WTC11 (cell line): ENCODE measurements at regions not wholly inside any gene's neighbourhood (a gene's known extent, or its start where the extent isn't known, plus 50 kb on each side); places are given as distances from the start of the nearest gene placed in this dataset.

Experiments used
- ATAC-seq: fragments of 200-7000 bp; cut with Tn5 transposase; 2 replicates; pipeline ENCODE4 v1.10.0; 2021; ENCODE audit warnings: mild to moderate bottlenecking, moderate library complexity
- CTCF ChIA-PET: fragments of 300-600 bp; sonication (Branson Sonifier 250); formaldehyde crosslinking; loops from one replicate; lab custom pipeline; 2021; ENCODE audit warnings: antibody characterized with exemption; lab: Charles Lee
- POLR2A ChIA-PET: fragments of 350-600 bp; sonication (Branson Sonifier 250); formaldehyde crosslinking; loops from one replicate; lab custom pipeline; 2021; ENCODE audit warnings: antibody characterized with exemption; lab: Charles Lee
- DNase-seq: peaks from one replicate; pipeline ENCODE4 v3.0.0; 2021; ENCODE audit warnings: low spot score
- H3K27ac Mint-ChIP-seq: 2 replicates; pipeline ENCODE4 v1.8.0; 2021; ENCODE audit warnings: mixed read lengths
- H3K27me3 Mint-ChIP-seq: 2 replicates; pipeline ENCODE4 v1.8.0; 2021; ENCODE audit warnings: low read depth, mild to moderate bottlenecking, moderate library complexity, mixed read lengths
- H3K36me3 Mint-ChIP-seq: 2 replicates; pipeline ENCODE4 v1.8.0; 2021; ENCODE audit warnings: mixed read lengths
- H3K4me1 Mint-ChIP-seq: 2 replicates; pipeline ENCODE4 v1.8.0; 2022; ENCODE audit warnings: mixed read lengths
- H3K4me3 Mint-ChIP-seq: 2 replicates; pipeline ENCODE4 v1.8.0; 2021; ENCODE audit warnings: mild to moderate bottlenecking, moderate library complexity, mixed read lengths
- H3K9me3 Mint-ChIP-seq: 2 replicates; pipeline ENCODE4 v1.8.0; 2021; ENCODE audit warnings: mixed read lengths
- AFF4 ChIP-seq: sonication (generic); formaldehyde crosslinking; IDR thresholded peaks from 2 replicates; pipeline ENCODE4 v1.8.1; 2023; ENCODE audit warnings: mild to moderate bottlenecking, missing genetic modification reagents, borderline replicate concordance
- ATF6 ChIP-seq: sonication (generic); formaldehyde crosslinking; IDR thresholded peaks from 2 replicates; pipeline ENCODE4 v1.8.1; 2023; ENCODE audit warnings: mild to moderate bottlenecking, missing genetic modification reagents
- E2F1 ChIP-seq: sonication (generic); formaldehyde crosslinking; IDR thresholded peaks from 2 replicates; pipeline ENCODE4 v1.8.0; 2022; ENCODE audit warnings: mild to moderate bottlenecking, missing genetic modification reagents
- EMX1 ChIP-seq: fragments of 250-450 bp; sonication (Bioruptor Pico); IDR thresholded peaks from 2 replicates; pipeline ENCODE4 v1.8.0; 2021; ENCODE audit warnings: mild to moderate bottlenecking
- FOXK1 ChIP-seq: sonication (generic); formaldehyde crosslinking; IDR thresholded peaks from 2 replicates; pipeline ENCODE4 v1.8.0; 2022; ENCODE audit warnings: mild to moderate bottlenecking, moderate library complexity, missing genetic modification reagents
- FOXP4 ChIP-seq: sonication (generic); formaldehyde crosslinking; IDR thresholded peaks from 2 replicates; pipeline ENCODE4 v1.8.0; 2022; ENCODE audit warnings: mild to moderate bottlenecking, missing genetic modification reagents
- JUN ChIP-seq: sonication (generic); formaldehyde crosslinking; IDR thresholded peaks from 2 replicates; pipeline ENCODE4 v1.8.0; 2023; ENCODE audit warnings: mild to moderate bottlenecking, missing genetic modification reagents
- MLX ChIP-seq: sonication (generic); formaldehyde crosslinking; IDR thresholded peaks from 2 replicates; pipeline ENCODE4 v1.8.1; 2023; ENCODE audit warnings: mild to moderate bottlenecking, missing genetic modification reagents, moderate library complexity
- NFYB ChIP-seq: sonication (generic); formaldehyde crosslinking; conservative IDR thresholded peaks from 2 replicates; pipeline ENCODE4 v1.8.0; 2022; ENCODE audit warnings: low read depth, missing genetic modification reagents
- NR2C2 ChIP-seq: sonication (generic); formaldehyde crosslinking; IDR thresholded peaks from 2 replicates; pipeline ENCODE4 v1.8.0; 2022; ENCODE audit warnings: mild to moderate bottlenecking, missing genetic modification reagents
- OVOL2 ChIP-seq: fragments of 250-450 bp; sonication (Bioruptor Pico); IDR thresholded peaks from 2 replicates; pipeline ENCODE4 v1.9.0; 2021; ENCODE audit warnings: mild to moderate bottlenecking, borderline replicate concordance
- RELA ChIP-seq: sonication (generic); formaldehyde crosslinking; IDR thresholded peaks from 2 replicates; pipeline ENCODE4 v1.8.1; 2022; ENCODE audit warnings: missing genetic modification reagents, mild to moderate bottlenecking, borderline replicate concordance
- SMAD3 ChIP-seq: sonication (generic); formaldehyde crosslinking; IDR thresholded peaks from 2 replicates; pipeline ENCODE4 v1.8.0; 2022; ENCODE audit warnings: missing genetic modification reagents, mild to moderate bottlenecking, borderline replicate concordance
- SOX15 ChIP-seq: fragments of 250-450 bp; sonication (Bioruptor Pico); IDR thresholded peaks from 2 replicates; pipeline ENCODE4 v1.9.0; 2021; ENCODE audit warnings: mild to moderate bottlenecking
- USF1 ChIP-seq: sonication (generic); formaldehyde crosslinking; IDR thresholded peaks from 2 replicates; pipeline ENCODE4 v1.8.0; 2022; ENCODE audit warnings: mild to moderate bottlenecking, missing genetic modification reagents
- ZNF138 ChIP-seq: sonication (generic); formaldehyde crosslinking; conservative IDR thresholded peaks from 2 replicates; pipeline ENCODE4 v1.8.1; 2022; ENCODE audit warnings: mild to moderate bottlenecking, moderate library complexity, missing genetic modification reagents
- ZNF232 ChIP-seq: sonication (generic); formaldehyde crosslinking; IDR thresholded peaks from 2 replicates; pipeline ENCODE4 v1.8.0; 2022; ENCODE audit warnings: mild to moderate bottlenecking, missing genetic modification reagents
- ZNF263 ChIP-seq: sonication (generic); formaldehyde crosslinking; IDR thresholded peaks from 2 replicates; pipeline ENCODE4 v1.8.1; 2022; ENCODE audit warnings: low read depth, mild to moderate bottlenecking, moderate library complexity, missing genetic modification reagents

GRCh38 chr10:36380538-36380937 lies 738.4 kb upstream of the FZD8 start:
- no peak overlapping the region for H3K4me3 Mint-ChIP-seq
- TF ChIP-seq JUN: no peak
- no peak for TF ChIP-seq EMX1 (CRISPR knock-in tag)
- no peak for TF ChIP-seq FOXK1
- TF ChIP-seq ZNF232 (CRISPR knock-in tag): no peak
- TF ChIP-seq AFF4 (CRISPR knock-in tag): no peak
- no peak for TF ChIP-seq ZNF138 (CRISPR knock-in tag)
- no peak for TF ChIP-seq E2F1 (CRISPR knock-in tag)
- no peak for TF ChIP-seq OVOL2 (CRISPR knock-in tag)
- TF ChIP-seq NR2C2: no peak
- TF ChIP-seq FOXP4 (CRISPR knock-in tag): no peak
- no peak for TF ChIP-seq SOX15 (CRISPR knock-in tag)
- no peak for TF ChIP-seq NFYB (CRISPR knock-in tag)
- TF ChIP-seq ATF6 (CRISPR knock-in tag): no peak
- TF ChIP-seq USF1 (CRISPR knock-in tag): no peak
- TF ChIP-seq ZNF263 (CRISPR knock-in tag): no peak
- no peak for TF ChIP-seq RELA (CRISPR knock-in tag)
- no peak for TF ChIP-seq MLX (CRISPR knock-in tag)
- no peak for TF ChIP-seq SMAD3 (CRISPR knock-in tag)
- no peak for ATAC-seq
- H3K27ac Mint-ChIP-seq: no peak overlapping the region
- ChIA-PET POLR2A (no interaction called here), CTCF (no interaction called here)
- no peaks in the 10 kb centered on the region for H3K36me3 Mint-ChIP-seq
- peaks cover 4% of the 10 kb centered on the region for H3K9me3 Mint-ChIP-seq
- no peak for DNase-seq
- H3K4me1 Mint-ChIP-seq: no peaks in the 10 kb centered on the region
- H3K27me3 Mint-ChIP-seq: no peaks in the 10 kb centered on the region
